ENCODE measurements at regions not wholly inside any gene's neighbourhood (a gene's known extent, or its start where the extent isn't known, plus 50 kb on each side); places are given as distances from the start of the nearest gene placed in this dataset.

- H3K4me1 ChIP-seq, result no peaks in the 10 kb centered on the region
- H3K9me3 ChIP-seq, result no peaks in the 10 kb centered on the region
- no peak for ATAC-seq
- no peaks in the 10 kb centered on the region for H3K36me3 ChIP-seq
- no peak for DNase-seq
- no peak overlapping the region for H3K27ac ChIP-seq
- intact Hi-C loops (cut with DNase I), result no loop called here
- H3K4me3 ChIP-seq, result no peak overlapping the region
- WGBS (ENCODE audit: insufficient coverage, low coverage, low lambda C conversion rate, missing lambda C conversion rate), result 49% methylated on average over 2 of the region's 2 CpGs
- no peaks in the 10 kb centered on the region for H3K27me3 ChIP-seq
- TF ChIP-seq, protein P1, sequence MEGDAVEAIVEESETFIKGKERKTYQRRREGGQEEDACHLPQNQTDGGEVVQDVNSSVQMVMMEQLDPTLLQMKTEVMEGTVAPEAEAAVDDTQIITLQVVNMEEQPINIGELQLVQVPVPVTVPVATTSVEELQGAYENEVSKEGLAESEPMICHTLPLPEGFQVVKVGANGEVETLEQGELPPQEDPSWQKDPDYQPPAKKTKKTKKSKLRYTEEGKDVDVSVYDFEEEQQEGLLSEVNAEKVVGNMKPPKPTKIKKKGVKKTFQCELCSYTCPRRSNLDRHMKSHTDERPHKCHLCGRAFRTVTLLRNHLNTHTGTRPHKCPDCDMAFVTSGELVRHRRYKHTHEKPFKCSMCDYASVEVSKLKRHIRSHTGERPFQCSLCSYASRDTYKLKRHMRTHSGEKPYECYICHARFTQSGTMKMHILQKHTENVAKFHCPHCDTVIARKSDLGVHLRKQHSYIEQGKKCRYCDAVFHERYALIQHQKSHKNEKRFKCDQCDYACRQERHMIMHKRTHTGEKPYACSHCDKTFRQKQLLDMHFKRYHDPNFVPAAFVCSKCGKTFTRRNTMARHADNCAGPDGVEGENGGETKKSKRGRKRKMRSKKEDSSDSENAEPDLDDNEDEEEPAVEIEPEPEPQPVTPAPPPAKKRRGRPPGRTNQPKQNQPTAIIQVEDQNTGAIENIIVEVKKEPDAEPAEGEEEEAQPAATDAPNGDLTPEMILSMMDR (IDR thresholded peaks at IDR 0.05), result no peak
- no peak for TF ChIP-seq POLR2A (IDR thresholded peaks at IDR 0.05)
Measured at GRCh38 chr11:25198704-25199103, 701.9 kb downstream of the LUZP2 start.

- H3K36me3 ChIP-seq, result no peaks in the 10 kb centered on the region
- H3K9me3 ChIP-seq, result no peaks in the 10 kb centered on the region
- DNase-seq (no peak), ATAC-seq (no peak)
- H3K4me3 ChIP-seq, result no peak overlapping the region
- TF ChIP-seq, protein P1 (IDR thresholded peaks at IDR 0.05), result no peak
- TF ChIP-seq POLR2A (IDR thresholded peaks at IDR 0.05), result no peak
- H3K27me3 ChIP-seq, result no peaks in the 10 kb centered on the region
- H3K4me1 ChIP-seq, result no peaks in the 10 kb centered on the region
- no peak overlapping the region for H3K27ac ChIP-seq
- 15% methylated on average over 1 of the region's 1 CpG for WGBS (ENCODE audit: insufficient coverage, low coverage, low lambda C conversion rate, missing lambda C conversion rate)
- intact Hi-C loops (cut with DNase I), result no loop called here
Measured at GRCh38 chr11:25200925-25201324, 704.1 kb downstream of the LUZP2 start.

GRCh38 chr11:25206762-25207161 lies 709.9 kb downstream of the LUZP2 start:
- TF ChIP-seq, protein P1 (IDR thresholded peaks at IDR 0.05), result no peak
- TF ChIP-seq POLR2A (IDR thresholded peaks at IDR 0.05), result no peak
- ATAC-seq (no peak), DNase-seq (no peak)
- no peak overlapping the region for H3K27ac ChIP-seq
- no peaks in the 10 kb centered on the region for H3K4me1 ChIP-seq
- H3K27me3 ChIP-seq, result no peaks in the 10 kb centered on the region
- whole genome bisulfite sequencing (ENCODE audit: insufficient coverage, low coverage, low lambda C conversion rate, missing lambda C conversion rate), result 47% methylated on average over 1 of the region's 1 CpG
- H3K9me3 ChIP-seq, result no peaks in the 10 kb centered on the region
- H3K4me3 ChIP-seq, result no peak overlapping the region
- H3K36me3 ChIP-seq, result no peaks in the 10 kb centered on the region
- intact Hi-C loops (cut with DNase I), result no loop called here

- no peaks in the 10 kb centered on the region for H3K36me3 ChIP-seq
- ATAC-seq (no peak), DNase-seq (no peak)
- 69% methylated on average over 2 of the region's 3 CpGs for WGBS (ENCODE audit: insufficient coverage, low coverage, low lambda C conversion rate, missing lambda C conversion rate)
- H3K4me3 ChIP-seq, result no peak overlapping the region
- no peaks in the 10 kb centered on the region for H3K27me3 ChIP-seq
- H3K27ac ChIP-seq, result no peak overlapping the region
- no peaks in the 10 kb centered on the region for H3K9me3 ChIP-seq
- intact Hi-C loops (cut with DNase I), result no loop called here
- TF ChIP-seq, protein P1 (IDR thresholded peaks at IDR 0.05), result no peak
- no peak for TF ChIP-seq POLR2A (IDR thresholded peaks at IDR 0.05)
- no peaks in the 10 kb centered on the region for H3K4me1 ChIP-seq
Measured at GRCh38 chr11:25211635-25212254, 714.9 kb downstream of the LUZP2 start.
